Heart left ventricle (tissue), 13 donors: ENCODE measurements at regions not wholly inside any gene's neighbourhood (a gene's known extent, or its start where the extent isn't known, plus 50 kb on each side); places are given as distances from the start of the nearest gene placed in this dataset.

Source experiments
- POLR2A ChIP-seq, 2 donors: fragments of 450-650 bp; IDR thresholded peaks; one replicate each; pipeline ENCODE4 v1.6.1; 2017; ENCODE audit warnings: antibody characterized with exemption in 2 of 2, mild to moderate bottlenecking in 2 of 2, moderate library complexity in 2 of 2
- TF ChIP-seq, protein P1 (sequence below), 12 donors: fragments of 200-600 bp; sonication (generic) in 4 of 12; IDR thresholded peaks; one replicate each; pipeline versions ENCODE4 v1.5.0 to v1.8.0; 2018 to 2022; ENCODE audit warnings: antibody characterized with exemption in 12 of 12, mild to moderate bottlenecking in 5 of 12
- donor health status: ischemic (EF 13 %, LVEDD 7.1; RV severe dilation, severe dysfunction).
- donor health status: DM: no; HTN: yes; CAD: no.
- donor health status: DM: no; HTN: no; CAD: no.
- donor health status: ischemic (EF 25% LVEDD 6.9; RV normal size, moderate dysfunction).
- donor health status: ischemic (EF 25% LVEDD 5.7; RV mildly dilated, moderate dysfunction).
- donor health status: ischemic (EF 35%, LVEDD 5.7; RV mildly dilated, moderate dysfunction).
- donor health status: nonischemic (EF 11% LVEDD 7.7; RV severe dilation, severe dysfunction).
- donor health status: DM: yes; HTN: yes; CAD: no.
- donor health status: PGD.
- donor health status: ischemic (EF 29% LVEDD 5.4; RV normal size, mild dysfunction).
- donor health status: nonischemic (EF 23%, LVEDD 6.1; RV moderate dilation, normal function).

DNA sequence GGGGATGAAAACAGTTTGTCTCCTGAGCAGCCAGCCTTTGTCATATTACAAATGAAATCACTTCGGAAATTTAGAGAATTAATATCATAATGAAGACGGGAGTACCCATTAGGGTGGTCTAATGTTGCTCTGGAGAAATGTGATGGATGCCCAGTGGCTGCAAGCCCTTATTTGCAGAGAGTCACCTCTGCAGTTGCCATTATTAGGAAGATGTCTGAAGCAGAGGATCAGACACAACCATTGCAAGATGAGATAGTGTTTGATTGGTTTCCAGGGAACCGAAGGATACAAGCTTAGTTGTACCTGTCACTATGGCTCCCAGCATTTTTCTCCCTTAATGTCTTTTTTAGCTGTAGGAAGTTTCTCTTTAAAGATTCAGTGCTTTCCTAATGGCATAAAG lies 272.4 kb downstream of the FIGN start:
- no peak for TF ChIP-seq POLR2A (IDR thresholded peaks at IDR 0.05)
- TF ChIP-seq, protein P1, sequence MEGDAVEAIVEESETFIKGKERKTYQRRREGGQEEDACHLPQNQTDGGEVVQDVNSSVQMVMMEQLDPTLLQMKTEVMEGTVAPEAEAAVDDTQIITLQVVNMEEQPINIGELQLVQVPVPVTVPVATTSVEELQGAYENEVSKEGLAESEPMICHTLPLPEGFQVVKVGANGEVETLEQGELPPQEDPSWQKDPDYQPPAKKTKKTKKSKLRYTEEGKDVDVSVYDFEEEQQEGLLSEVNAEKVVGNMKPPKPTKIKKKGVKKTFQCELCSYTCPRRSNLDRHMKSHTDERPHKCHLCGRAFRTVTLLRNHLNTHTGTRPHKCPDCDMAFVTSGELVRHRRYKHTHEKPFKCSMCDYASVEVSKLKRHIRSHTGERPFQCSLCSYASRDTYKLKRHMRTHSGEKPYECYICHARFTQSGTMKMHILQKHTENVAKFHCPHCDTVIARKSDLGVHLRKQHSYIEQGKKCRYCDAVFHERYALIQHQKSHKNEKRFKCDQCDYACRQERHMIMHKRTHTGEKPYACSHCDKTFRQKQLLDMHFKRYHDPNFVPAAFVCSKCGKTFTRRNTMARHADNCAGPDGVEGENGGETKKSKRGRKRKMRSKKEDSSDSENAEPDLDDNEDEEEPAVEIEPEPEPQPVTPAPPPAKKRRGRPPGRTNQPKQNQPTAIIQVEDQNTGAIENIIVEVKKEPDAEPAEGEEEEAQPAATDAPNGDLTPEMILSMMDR (IDR thresholded peaks at IDR 0.05): no peak
